DND-41 (cell line): ENCODE measurements at regions not wholly inside any gene's neighbourhood (a gene's known extent, or its start where the extent isn't known, plus 50 kb on each side); places are given as distances from the start of the nearest gene placed in this dataset.

Source experiments
- ATAC-seq: fragments of 200-7000 bp; cut with Tn5 transposase; 3 replicates; pipeline ENCODE4 v1.9.1; 2021; ENCODE audit warnings: low read depth; ENCODE audit not compliant: insufficient read depth
- DNase-seq: peaks from one replicate; pipeline ENCODE4 v3.0.0-alpha.2; 2020
- H2AFZ ChIP-seq: 2 replicates; pipeline ENCODE4 v1.6.0; 2012; ENCODE audit warnings: low read depth, low read length
- H3K27ac ChIP-seq: 2 replicates; pipeline ENCODE4 v1.5.1; 2012; ENCODE audit warnings: low read length, inconsistent platforms
- H3K27me3 ChIP-seq: fragments of 200-600 bp; sonication (generic); 2 replicates; pipeline ENCODE4 v1.6.0; 2012; ENCODE audit warnings: low read length, mild to moderate bottlenecking, inconsistent platforms; ENCODE audit not compliant: insufficient read depth, poor library complexity
- H3K36me3 ChIP-seq: 2 replicates; pipeline ENCODE4 v1.5.1; 2012; ENCODE audit warnings: low read length, inconsistent platforms; ENCODE audit not compliant: insufficient read depth
- H3K4me1 ChIP-seq: 2 replicates; pipeline ENCODE4 v1.5.1; 2012; ENCODE audit warnings: mild to moderate bottlenecking, low read length; ENCODE audit not compliant: insufficient read depth
- H3K4me2 ChIP-seq: 2 replicates; pipeline ENCODE4 v1.6.0; 2012; ENCODE audit warnings: mild to moderate bottlenecking, moderate library complexity, low read length, inconsistent platforms; ENCODE audit not compliant: insufficient read depth
- H3K4me3 ChIP-seq, 2 experiments: fragments of 200-600 bp in 1 of 2; shearing (Covaris generic) in 1 of 2; 2 replicates each; pipeline ENCODE4 v1.5.1; 2012 to 2016; ENCODE audit warnings: inconsistent platforms in 2 of 2, low read length in 2 of 2, mild to moderate bottlenecking in 2 of 2, low read depth in 1 of 2, moderate library complexity in 1 of 2
- H3K79me2 ChIP-seq: 2 replicates; pipeline ENCODE4 v1.6.0; 2012; ENCODE audit warnings: low read length, inconsistent platforms; ENCODE audit not compliant: insufficient read depth
- H3K9ac ChIP-seq: 2 replicates; pipeline ENCODE4 v1.6.0; 2012; ENCODE audit warnings: low read depth, mild to moderate bottlenecking, inconsistent platforms, low read length, moderate library complexity
- H3K9me3 ChIP-seq: 2 replicates; pipeline ENCODE4 v1.5.1; 2012; ENCODE audit warnings: low read length, moderate library complexity, mild to moderate bottlenecking, inconsistent platforms; ENCODE audit not compliant: insufficient read depth, severe bottlenecking
- H4K20me1 ChIP-seq: 2 replicates; pipeline ENCODE4 v1.6.0; 2012; ENCODE audit warnings: low read length; ENCODE audit not compliant: insufficient read depth
- CTCF ChIP-seq: IDR thresholded peaks from 2 replicates; pipeline ENCODE4 v1.5.1; 2012; ENCODE audit warnings: borderline replicate concordance, low read length, moderate library complexity, mild to moderate bottlenecking; ENCODE audit not compliant: poor library complexity, severe bottlenecking; ENCODE audit errors: extremely low read depth
- EZH2 ChIP-seq: IDR thresholded peaks from 3 replicates; pipeline ENCODE4 v1.6.1; 2012; ENCODE audit warnings: borderline replicate concordance, low read depth, mild to moderate bottlenecking, moderate library complexity, low read length, inconsistent platforms; ENCODE audit not compliant: severe bottlenecking

GRCh38 chr13:59461411-59461810, 702.3 kb downstream of the DIAPH3 start:
- Histone ChIP-seq H2AFZ (no peak overlapping the region), H3K79me2 (no peaks in the 10 kb centered on the region), H3K27me3 (no peaks in the 10 kb centered on the region), H4K20me1 (no peaks in the 10 kb centered on the region), H3K27ac (no peak overlapping the region), H3K36me3 (no peaks in the 10 kb centered on the region), H3K4me3 (no peak overlapping the region), H3K4me2 (no peak overlapping the region), H3K9ac (no peak overlapping the region), H3K4me1 (no peaks in the 10 kb centered on the region), H3K9me3 (no peaks in the 10 kb centered on the region)
- no peak for TF ChIP-seq EZH2
- TF ChIP-seq CTCF, result no peak
- DNase-seq, result no peak
- no peak for ATAC-seq

GRCh38 chr13:59463023-59463422, 700.7 kb downstream of the DIAPH3 start:
- Histone ChIP-seq H3K9ac (no peak overlapping the region), H3K4me1 (no peaks in the 10 kb centered on the region), H3K79me2 (no peaks in the 10 kb centered on the region), H3K4me3 (no peak overlapping the region), H2AFZ (no peak overlapping the region), H3K36me3 (no peaks in the 10 kb centered on the region), H4K20me1 (no peaks in the 10 kb centered on the region), H3K9me3 (no peaks in the 10 kb centered on the region), H3K4me2 (no peak overlapping the region), H3K27ac (no peak overlapping the region), H3K27me3 (no peaks in the 10 kb centered on the region)
- DNase-seq (no peak), ATAC-seq (no peak)
- no peak for TF ChIP-seq CTCF
- TF ChIP-seq EZH2, result no peak

- H3K4me3 ChIP-seq, result no peak overlapping the region
- H3K4me1 ChIP-seq, result no peaks in the 10 kb centered on the region
- TF ChIP-seq CTCF, result no peak
- TF ChIP-seq EZH2, result no peak
- no peaks in the 10 kb centered on the region for H3K36me3 ChIP-seq
- no peak overlapping the region for H3K9ac ChIP-seq
- no peaks in the 10 kb centered on the region for H3K79me2 ChIP-seq
- H2AFZ ChIP-seq, result no peak overlapping the region
- no peaks in the 10 kb centered on the region for H3K27me3 ChIP-seq
- no peak overlapping the region for H3K4me2 ChIP-seq
- no peak for DNase-seq
- H3K27ac ChIP-seq, result no peak overlapping the region
- no peaks in the 10 kb centered on the region for H4K20me1 ChIP-seq
- no peaks in the 10 kb centered on the region for H3K9me3 ChIP-seq
- no peak for ATAC-seq
These were observed 698.8 kb downstream of the DIAPH3 start for GRCh38 chr13:59464926-59465325.

- H3K4me1 ChIP-seq, result no peaks in the 10 kb centered on the region
- ATAC-seq, result no peak
- H3K9ac ChIP-seq, result no peak overlapping the region
- no peaks in the 10 kb centered on the region for H3K36me3 ChIP-seq
- H3K27ac ChIP-seq, result no peak overlapping the region
- DNase-seq, result no peak
- H4K20me1 ChIP-seq, result no peaks in the 10 kb centered on the region
- no peak overlapping the region for H2AFZ ChIP-seq
- no peak overlapping the region for H3K4me3 ChIP-seq
- H3K27me3 ChIP-seq, result no peaks in the 10 kb centered on the region
- no peaks in the 10 kb centered on the region for H3K79me2 ChIP-seq
- no peak overlapping the region for H3K4me2 ChIP-seq
- no peak for TF ChIP-seq EZH2
- TF ChIP-seq CTCF, result no peak
- H3K9me3 ChIP-seq, result no peaks in the 10 kb centered on the region
These were observed 695.3 kb downstream of the DIAPH3 start for GRCh38 chr13:59468396-59468795.
